ENCODE measurements at regions not wholly inside any gene's neighbourhood (a gene's known extent, or its start where the extent isn't known, plus 50 kb on each side); places are given as distances from the start of the nearest gene placed in this dataset.

- Mint-ChIP-seq H3K9me3 (peaks cover 5 to 21% (median 12%) of the 10 kb centered on the region in 7 donors), H3K4me3 (no peak overlapping the region), H3K4me1 (peaks cover 8% of the 10 kb centered on the region), H3K27me3 (ENCODE audit: low read depth in 3 of 3) (no peaks in the 10 kb centered on the region), H3K27ac (no peak overlapping the region), H3K36me3 (no peaks in the 10 kb centered on the region)
- H3K4me1 ChIP-seq (ENCODE audit: control insufficient read depth in 1 of 2, insufficient read depth in 2 of 2, low read length in 2 of 2): no peaks in the 10 kb centered on the region
- no peak overlapping the region for H3K4me2 ChIP-seq (replicated peaks; ENCODE audit: extremely low read depth, low read length, poor library complexity, severe bottlenecking)
- H3K36me3 ChIP-seq (replicated peaks in 1 of 2; ENCODE audit: control insufficient read depth in 1 of 2, insufficient read depth in 2 of 2, low read length in 2 of 2): no peaks in the 10 kb centered on the region
- H3K27me3 ChIP-seq (ENCODE audit: control insufficient read depth in 2 of 2, insufficient read depth in 2 of 2, low read length in 2 of 2): no peaks in the 10 kb centered on the region
- H3K9me3 ChIP-seq (replicated peaks in 1 of 2; ENCODE audit: control insufficient read depth in 1 of 2, insufficient read depth in 1 of 2, low read length in 2 of 2): peaks cover 5 to 9% of the 10 kb centered on the region in 2 donors
- H2AFZ ChIP-seq (ENCODE audit: insufficient read depth, low read depth, low read length, poor library complexity, severe bottlenecking): no peak overlapping the region
- no peak overlapping the region for H3K27ac ChIP-seq (ENCODE audit: low read depth in 1 of 2, low read length in 2 of 2)
- intact Hi-C loops (cut with micrococcal nuclease): no loop called here
- H3K9ac ChIP-seq (ENCODE audit: insufficient read depth, low read length, poor library complexity, severe bottlenecking): no peak overlapping the region
- no peak for TF ChIP-seq CTCF (IDR thresholded peaks at IDR 0.05)
- H3K4me3 ChIP-seq (replicated peaks in 1 of 3; ENCODE audit: low read depth in 2 of 3, low read length in 3 of 3): no peak overlapping the region
- peak in 1 of 3 donors; percentile 1 for DNase-seq
- no peaks in the 10 kb centered on the region for H3K79me2 ChIP-seq (ENCODE audit: insufficient read depth, low read length)
- H4K20me1 ChIP-seq (ENCODE audit: insufficient read depth, low read length): no peaks in the 10 kb centered on the region
- 98% methylated on average over 5 of the region's 5 CpGs for WGBS (ENCODE audit: insufficient coverage)
Measured at GRCh38 chr7:85614684-85615083, 427.8 kb upstream of the SEMA3D start.

- no peak overlapping the region for H3K27ac Mint-ChIP-seq
- H3K36me3 ChIP-seq (replicated peaks in 1 of 2; ENCODE audit: control insufficient read depth in 1 of 2, insufficient read depth in 2 of 2, low read length in 2 of 2): no peaks in the 10 kb centered on the region
- H3K4me1 ChIP-seq (ENCODE audit: control insufficient read depth in 1 of 2, insufficient read depth in 2 of 2, low read length in 2 of 2): no peaks in the 10 kb centered on the region
- no peaks in the 10 kb centered on the region for H3K36me3 Mint-ChIP-seq
- H2AFZ ChIP-seq (ENCODE audit: insufficient read depth, low read depth, low read length, poor library complexity, severe bottlenecking): no peak overlapping the region
- H3K4me3 Mint-ChIP-seq: no peak overlapping the region
- H3K79me2 ChIP-seq (ENCODE audit: insufficient read depth, low read length): no peaks in the 10 kb centered on the region
- intact Hi-C loops (cut with micrococcal nuclease): no loop called here
- no peak overlapping the region for H3K4me2 ChIP-seq (replicated peaks; ENCODE audit: extremely low read depth, low read length, poor library complexity, severe bottlenecking)
- H3K27me3 Mint-ChIP-seq (ENCODE audit: low read depth in 3 of 3): no peaks in the 10 kb centered on the region
- peaks cover 3% of the 10 kb centered on the region for H3K4me1 Mint-ChIP-seq
- H3K27me3 ChIP-seq (ENCODE audit: control insufficient read depth in 2 of 2, insufficient read depth in 2 of 2, low read length in 2 of 2): no peaks in the 10 kb centered on the region
- no peak for TF ChIP-seq CTCF (IDR thresholded peaks at IDR 0.05)
- H3K27ac ChIP-seq (ENCODE audit: low read depth in 1 of 2, low read length in 2 of 2): no peak overlapping the region
- peaks cover 5 to 21% (median 12%) of the 10 kb centered on the region in 7 donors for H3K9me3 Mint-ChIP-seq
- H3K9ac ChIP-seq (ENCODE audit: insufficient read depth, low read length, poor library complexity, severe bottlenecking): no peak overlapping the region
- DNase-seq: no peak
- no peaks in the 10 kb centered on the region for H4K20me1 ChIP-seq (ENCODE audit: insufficient read depth, low read length)
- no peak overlapping the region for H3K4me3 ChIP-seq (replicated peaks in 1 of 3; ENCODE audit: low read depth in 2 of 3, low read length in 3 of 3)
- H3K9me3 ChIP-seq (replicated peaks in 1 of 2; ENCODE audit: control insufficient read depth in 1 of 2, insufficient read depth in 1 of 2, low read length in 2 of 2): peaks cover 5 to 9% of the 10 kb centered on the region in 2 donors
Measured at GRCh38 chr7:85612514-85612913, 425.7 kb upstream of the SEMA3D start.
